ENCODE measurements at regions not wholly inside any gene's neighbourhood (a gene's known extent, or its start where the extent isn't known, plus 50 kb on each side); places are given as distances from the start of the nearest gene placed in this dataset.
"Not testable (repeated sequence)": the region's sequence is repeated elsewhere in the genome, so short reads cannot be mapped to it uniquely, and the experiment has no call there.

GRCh38 chr5:136810261-136810801 is 445.0 kb upstream of the TRPC7 start:
- DNase-seq = no peak

GRCh38 chr5:136809382-136809781 is 444.0 kb upstream of the TRPC7 start:
- no peak for DNase-seq

- DNase-seq = no peak
Observed at GRCh38 chr5:136808756-136809155, 443.4 kb upstream of the TRPC7 start.

DNA sequence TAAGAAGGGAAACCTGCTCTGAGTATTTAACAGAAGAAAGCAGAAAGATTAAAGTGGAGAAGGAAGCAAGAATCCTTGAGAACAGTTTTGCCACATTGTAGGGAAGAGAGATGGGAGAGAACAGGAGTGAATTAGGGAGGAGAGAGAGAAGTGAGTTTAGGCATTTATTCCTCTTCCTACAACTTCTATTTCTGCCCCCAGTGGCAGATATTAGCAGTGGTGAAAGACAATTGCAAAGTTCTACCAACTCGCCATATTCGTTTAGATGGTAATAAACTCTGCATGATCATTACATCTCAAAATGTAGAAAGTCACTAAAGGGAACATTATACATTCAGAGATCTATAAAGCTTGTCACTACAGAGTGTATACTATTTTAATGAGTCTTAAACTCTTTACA is 440.1 kb upstream of the TRPC7 start:
- no peak for DNase-seq

DNA sequence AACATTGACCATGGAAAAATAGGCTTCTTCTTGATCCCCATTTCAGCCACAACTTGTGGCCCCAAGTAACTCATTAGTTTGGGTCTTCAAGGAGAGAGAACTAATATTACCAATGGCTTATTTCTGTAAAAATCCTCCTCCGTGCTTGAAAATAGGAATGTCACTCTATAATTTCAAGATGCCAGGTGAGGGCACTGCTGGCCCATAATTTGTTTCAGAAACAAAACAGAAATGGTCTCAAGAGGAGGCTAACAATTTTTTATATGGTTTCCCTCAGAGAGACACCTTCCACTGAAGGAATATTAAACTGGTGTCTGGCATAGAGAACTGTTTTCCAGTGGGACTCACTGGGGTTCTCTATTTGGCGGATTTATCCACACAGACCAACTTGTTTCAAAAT is 437.0 kb upstream of the TRPC7 start:
- peak; percentile 5 for DNase-seq

DNA sequence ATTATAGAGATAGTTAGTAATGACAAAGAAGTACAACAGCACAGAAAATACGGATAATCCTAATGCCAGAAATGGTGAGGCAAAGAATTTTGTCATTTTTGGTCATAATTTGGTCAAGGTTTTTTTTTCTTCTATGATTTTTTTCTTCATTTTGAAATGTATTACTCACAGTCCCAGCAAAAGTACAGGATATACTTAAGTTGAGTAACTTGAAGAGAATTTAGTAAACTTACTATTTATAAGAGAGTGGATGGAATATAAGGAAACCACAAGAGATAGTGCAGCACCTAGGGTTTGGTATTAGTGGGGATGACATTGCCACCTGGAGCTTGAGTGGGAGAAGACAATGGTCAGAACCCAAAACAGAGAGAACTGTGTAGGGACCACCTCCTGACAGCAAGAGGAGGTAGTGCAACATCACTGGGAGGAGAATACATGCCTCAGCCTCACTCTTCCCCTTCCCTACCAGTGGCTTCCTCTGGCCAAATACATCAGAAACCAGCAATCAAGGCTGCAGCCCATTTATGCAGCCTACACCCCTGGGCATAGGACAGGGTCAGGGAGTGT is 434.5 kb upstream of the TRPC7 start:
- DNase-seq = no peak

- no peak for DNase-seq
Observed at GRCh38 chr5:136793300-136793699, 428.0 kb upstream of the TRPC7 start.

DNA sequence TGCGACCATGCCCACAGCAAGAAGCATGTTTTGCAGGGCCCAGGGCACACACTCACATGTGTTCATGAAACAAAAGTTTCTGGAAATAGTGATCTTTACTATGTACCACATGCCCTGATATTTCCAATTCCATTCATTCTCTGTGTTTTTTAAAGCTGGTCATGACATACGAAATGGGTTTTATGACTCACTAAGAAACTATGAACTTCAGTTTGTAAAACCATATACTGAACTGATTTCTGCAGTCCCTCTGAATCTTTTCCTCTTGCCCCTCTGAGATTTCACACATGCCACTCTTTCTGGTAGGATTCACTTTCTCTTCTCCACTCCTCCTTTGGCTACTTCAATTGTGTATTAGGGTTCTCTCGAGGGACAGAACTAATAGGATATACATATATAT is 416.1 kb upstream of the TRPC7 start:
- no peak for DNase-seq

DNA sequence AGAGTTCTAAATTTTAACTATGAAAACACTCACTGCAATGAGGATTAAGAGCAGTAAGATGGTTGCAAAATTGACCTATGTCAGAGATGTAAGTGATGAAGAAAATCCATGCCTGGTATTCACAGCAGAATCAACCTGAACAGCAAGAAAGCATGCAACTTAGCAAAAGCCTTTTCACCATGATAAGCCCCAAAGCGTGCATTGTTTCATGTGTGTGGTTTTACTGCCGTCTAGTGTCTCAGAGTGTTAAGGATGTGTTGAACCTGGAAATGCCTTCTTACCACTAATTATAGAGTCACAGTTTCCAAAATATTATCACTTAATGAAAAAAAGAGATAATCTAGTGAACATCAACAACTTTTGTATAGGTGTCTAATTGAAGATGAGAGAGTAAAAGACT is 415.2 kb upstream of the TRPC7 start:
- no peak for DNase-seq

DNA sequence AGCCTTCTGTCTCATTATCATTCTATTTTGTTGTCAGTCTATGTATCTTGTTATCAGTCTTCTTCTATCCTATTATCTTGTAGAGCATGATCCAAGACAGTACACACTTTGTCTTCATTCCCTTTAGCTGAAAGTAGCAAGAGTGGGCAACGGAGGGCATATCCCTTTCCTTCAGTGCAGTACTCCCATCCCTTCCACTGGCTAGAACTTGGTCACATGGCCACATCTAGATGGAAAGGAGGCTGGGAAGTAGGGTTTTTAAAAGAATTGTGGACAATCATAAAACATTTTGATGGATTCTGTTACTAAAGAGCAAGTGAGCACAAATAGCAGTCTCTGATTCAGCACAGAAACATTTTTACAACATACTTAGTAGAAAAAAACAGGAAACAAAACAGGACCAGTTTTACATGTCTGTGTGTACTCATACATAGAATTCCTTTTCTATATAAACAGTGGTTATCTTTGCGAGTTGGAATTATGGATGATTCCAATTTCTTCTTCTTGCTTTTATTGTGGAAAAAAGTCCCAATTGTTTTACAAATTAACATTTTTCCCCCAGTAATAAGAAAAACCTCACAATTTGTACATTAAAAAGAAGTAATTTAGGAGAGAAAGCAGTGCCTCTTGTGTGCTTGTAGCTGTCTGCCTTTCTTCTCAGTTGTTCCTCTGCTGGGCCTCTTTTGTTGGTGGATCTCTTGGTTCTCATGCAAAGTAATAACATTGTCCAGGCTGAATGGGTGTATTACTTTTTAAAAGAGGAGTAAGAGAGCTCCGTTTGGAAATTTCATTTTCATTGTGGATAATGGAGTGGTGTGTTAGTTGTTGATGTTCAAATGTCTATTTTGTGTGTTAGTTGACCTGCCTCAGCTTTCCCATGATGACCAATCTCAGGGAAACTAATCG is 410.9 kb upstream of the TRPC7 start:
- no peak for DNase-seq

DNA sequence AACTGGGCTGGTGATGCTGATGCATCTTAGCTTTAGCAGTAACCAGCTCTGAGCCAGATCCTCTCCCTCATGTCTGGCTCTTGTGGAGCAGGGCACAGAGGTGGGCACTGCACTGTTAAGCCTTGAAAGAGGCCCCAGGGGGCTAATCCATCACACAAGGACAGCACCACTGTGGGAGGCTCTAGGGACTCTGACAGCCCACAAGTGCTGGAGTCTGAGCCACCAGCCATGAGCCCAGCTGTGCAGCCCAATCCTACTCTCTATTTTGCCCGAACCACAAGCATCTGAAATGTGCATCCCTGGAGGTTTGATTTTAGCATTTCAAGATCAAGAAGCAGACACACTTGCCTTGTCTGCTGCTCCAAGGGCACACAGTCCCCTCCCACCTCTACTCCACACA is 407.1 kb upstream of the TRPC7 start:
- no peak for DNase-seq

DNA sequence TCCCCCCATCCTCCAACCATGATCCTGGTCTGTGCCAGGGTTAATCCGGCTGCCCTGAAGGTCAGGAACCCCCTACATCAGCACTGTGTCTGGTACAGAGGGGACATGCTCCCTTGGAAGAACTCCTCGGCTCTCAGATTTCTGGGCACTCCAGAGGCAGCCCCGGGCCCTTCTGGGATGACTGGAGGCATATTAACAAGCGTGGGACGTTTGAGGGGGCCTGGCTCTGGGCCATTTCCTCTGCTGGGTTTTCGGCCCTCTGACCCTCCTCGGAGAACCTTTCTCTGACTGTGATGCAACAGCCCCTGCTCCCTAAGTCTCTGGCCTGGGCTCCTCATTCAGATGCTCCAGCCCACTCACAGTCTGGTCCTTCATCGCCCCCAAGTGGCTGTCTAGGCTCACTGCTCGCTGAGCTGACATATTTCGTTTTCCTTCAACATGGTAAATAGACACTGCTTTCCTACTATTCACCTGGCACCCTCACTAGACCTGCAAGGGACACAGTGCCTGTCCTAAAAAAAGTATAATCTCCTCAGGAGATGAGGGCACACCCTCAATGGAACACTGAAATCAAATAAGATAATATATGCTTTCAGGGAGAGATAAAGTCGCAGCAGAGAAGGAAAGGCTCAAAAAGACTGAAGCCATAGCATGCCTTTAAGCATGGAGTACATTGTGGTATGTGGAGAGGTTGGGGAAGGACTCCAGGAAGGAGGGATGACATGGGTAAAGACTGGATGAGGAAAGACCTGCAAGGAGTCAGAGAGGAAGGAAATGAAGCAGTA is 404.7 kb upstream of the TRPC7 start:
- peak; percentile 13 for DNase-seq

DNA sequence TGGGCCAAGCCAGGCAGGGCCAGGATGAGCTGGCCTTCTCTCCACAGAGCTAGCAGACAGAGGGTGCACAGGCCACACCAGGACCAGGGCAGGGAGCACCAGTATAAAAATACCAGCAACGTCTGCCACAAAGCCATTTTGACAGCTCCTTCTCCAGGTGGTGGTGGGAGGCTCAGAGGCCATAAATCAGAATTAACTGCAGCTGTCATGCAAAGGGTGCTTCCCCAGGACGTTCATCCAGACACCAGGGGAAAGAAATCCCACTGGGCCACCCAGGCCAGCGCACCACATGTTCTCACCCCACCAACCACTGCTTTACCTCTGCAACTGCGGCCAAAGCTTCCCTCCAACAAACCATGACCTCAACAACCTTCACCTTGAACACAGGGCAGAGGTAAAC is 403.7 kb upstream of the TRPC7 start:
- DNase-seq = no peak

DNA sequence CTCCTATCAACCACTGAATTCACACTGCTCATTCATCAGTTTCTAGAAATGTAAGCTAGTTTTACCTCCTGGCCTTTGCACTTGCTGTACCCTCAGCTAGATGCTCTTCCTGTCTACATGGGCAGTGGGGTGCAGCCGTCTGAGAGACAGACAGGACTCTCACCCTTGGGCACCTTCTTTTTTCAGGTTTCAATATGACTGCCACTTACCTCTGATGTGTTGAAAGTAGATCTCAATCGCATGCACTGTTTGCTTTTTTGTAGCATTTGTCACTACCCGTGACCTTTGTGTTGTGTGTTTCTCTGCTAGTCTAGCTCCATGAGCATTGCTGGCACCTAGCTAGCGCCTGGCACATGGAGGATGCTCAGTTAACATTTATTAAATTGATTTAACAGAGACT is 403.1 kb upstream of the TRPC7 start:
- no peak for DNase-seq

GRCh38 chr5:136766456-136766855 is 401.1 kb upstream of the TRPC7 start:
- no peak for DNase-seq

DNA sequence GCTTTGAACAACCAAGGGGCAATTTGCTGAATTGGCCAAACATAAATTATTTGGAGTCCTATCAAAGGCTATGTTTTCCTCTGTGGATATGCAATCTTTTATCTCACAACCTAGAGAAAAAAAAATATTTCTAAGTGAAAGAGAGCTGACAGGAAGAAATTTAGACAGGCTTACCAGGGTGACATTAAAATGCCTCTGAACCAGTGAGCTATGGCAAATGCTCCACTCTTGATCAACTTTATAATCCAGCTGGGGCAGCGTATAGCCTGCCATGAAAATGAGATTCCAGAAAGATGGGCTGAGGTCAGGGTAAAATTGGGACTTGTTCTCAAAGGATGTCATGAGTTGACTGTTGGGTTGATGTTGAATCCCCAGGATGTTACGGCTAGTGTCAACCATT is 399.3 kb upstream of the TRPC7 start:
- no peak for DNase-seq

- DNase-seq = no peak
Observed at GRCh38 chr5:136763548-136763947, 398.2 kb upstream of the TRPC7 start.

GRCh38 chr5:136754216-136754615 is 388.9 kb upstream of the TRPC7 start:
- no peak for DNase-seq

DNA sequence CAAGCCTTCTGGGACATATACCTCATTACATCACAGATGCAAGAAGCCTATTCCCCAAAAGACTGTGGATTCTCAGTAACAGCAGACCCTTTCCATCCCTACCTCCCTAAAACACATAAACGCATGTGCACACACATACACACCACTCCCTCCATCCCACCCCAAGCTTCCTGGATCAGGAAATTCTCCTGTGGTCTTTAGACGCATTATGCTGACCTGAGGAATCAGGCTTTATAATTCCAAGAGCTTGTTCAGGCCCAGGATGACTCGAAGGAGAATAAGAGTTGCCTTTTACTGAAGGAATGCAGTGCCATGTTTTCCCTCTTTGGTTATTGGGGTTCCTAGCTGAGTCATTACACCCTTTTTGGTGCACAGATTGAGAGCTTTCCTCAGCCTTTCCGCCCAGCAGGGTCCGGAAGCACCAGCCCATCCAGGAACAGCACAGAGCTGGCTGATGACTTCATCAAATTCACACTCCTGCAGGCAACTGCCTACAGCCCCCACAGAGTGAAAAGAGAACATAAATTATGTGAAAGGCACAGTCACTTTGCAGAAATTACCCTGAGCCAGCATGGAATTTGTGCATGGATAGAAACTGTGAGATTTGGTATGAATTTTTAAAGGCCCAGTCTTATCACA is 385.0 kb upstream of the TRPC7 start:
- no peak for DNase-seq

DNA sequence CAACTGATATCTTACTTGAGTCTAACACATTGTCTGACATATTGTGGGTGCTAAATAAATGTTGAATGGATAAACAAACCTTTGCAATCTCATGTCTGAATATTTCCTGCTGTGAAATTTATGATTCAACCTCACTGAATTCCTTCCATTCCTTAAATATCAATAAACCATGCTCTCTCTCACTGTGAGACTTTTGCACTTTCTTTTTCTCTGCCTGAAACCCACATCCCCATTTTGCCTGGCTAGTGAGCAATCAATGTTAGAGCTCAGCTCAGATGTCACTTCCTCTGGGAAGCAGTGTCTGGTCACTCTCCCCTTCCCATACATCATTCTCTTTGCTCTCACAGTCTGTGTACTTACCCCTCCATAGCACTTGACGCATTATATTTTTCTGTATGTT is 383.7 kb upstream of the TRPC7 start:
- DNase-seq = no peak

DNA sequence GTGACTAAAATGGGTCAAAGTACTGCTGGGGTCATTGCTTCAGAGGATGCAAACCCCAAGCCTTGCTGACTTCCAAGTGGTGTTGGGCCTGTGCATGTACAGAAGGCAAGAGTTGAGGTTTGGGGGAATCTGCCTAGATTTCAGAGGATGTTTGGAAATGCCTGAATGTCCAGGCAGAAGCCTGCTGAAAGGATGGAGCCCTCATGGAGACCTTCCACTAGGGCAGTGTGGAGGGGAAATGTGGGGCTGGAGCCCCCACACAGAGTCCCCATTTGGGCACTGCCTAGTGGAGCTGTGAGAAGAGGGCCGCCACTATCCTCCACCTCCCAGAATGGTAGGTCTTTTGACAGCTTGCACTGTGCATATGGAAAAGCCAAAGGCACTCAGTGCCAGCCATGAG is 377.7 kb upstream of the TRPC7 start:
- DNase-seq = no peak

- no peak for DNase-seq
Observed at GRCh38 chr5:136740228-136740627, 374.9 kb upstream of the TRPC7 start.

- not testable (repeated sequence) for DNase-seq
Observed at GRCh38 chr5:136739271-136739670, 373.9 kb upstream of the TRPC7 start.

Data from NCI-H1092 (cell line).